Lung (tissue), 11 donors: ENCODE measurements at regions not wholly inside any gene's neighbourhood (a gene's known extent, or its start where the extent isn't known, plus 50 kb on each side); places are given as distances from the start of the nearest gene placed in this dataset.
"Not testable (repeated sequence)": the region's sequence is repeated elsewhere in the genome, so short reads cannot be mapped to it uniquely, and the experiment has no call there.

ENCODE experiments used
- ATAC-seq: fragments of 200-7000 bp; cut with Tn5 transposase; one replicate; pipeline ENCODE4 v1.9.1; 2020; ENCODE audit warnings: moderate number of reproducible peaks; ENCODE audit not compliant: insufficient read depth, low FRiP score
- DNase-seq, 3 donors: peaks; one replicate each; pipeline ENCODE4 v3.0.0-alpha.2; 2013 to 2017
- H3K27ac ChIP-seq, 2 donors: one replicate each; pipeline ENCODE4 v1.5.1; 2013; ENCODE audit warnings: mild to moderate bottlenecking in 2 of 2, moderate library complexity in 2 of 2, control low read depth in 1 of 2, inconsistent platforms in 1 of 2, low read depth in 1 of 2, low read length in 1 of 2
- H3K27me3 ChIP-seq, 3 donors: one replicate each; pipeline ENCODE4 v1.5.1; 2013; ENCODE audit warnings: low read length in 2 of 3; ENCODE audit not compliant: control insufficient read depth in 3 of 3, insufficient read depth in 3 of 3
- H3K36me3 ChIP-seq, 4 donors: one replicate each; pipeline ENCODE4 v1.5.1; 2013; ENCODE audit warnings: low read length in 4 of 4, mild to moderate bottlenecking in 1 of 4, moderate library complexity in 1 of 4; ENCODE audit not compliant: control insufficient read depth in 4 of 4, insufficient read depth in 4 of 4
- H3K4me1 ChIP-seq, 5 donors: one replicate each; pipeline ENCODE4 v1.5.1; 2013; ENCODE audit warnings: low read length in 5 of 5, mild to moderate bottlenecking in 2 of 5, moderate library complexity in 1 of 5; ENCODE audit not compliant: control insufficient read depth in 5 of 5, insufficient read depth in 5 of 5
- H3K4me3 ChIP-seq: one replicate; pipeline ENCODE4 v1.5.1; 2013; ENCODE audit warnings: mild to moderate bottlenecking, control low read depth, moderate library complexity
- H3K9ac ChIP-seq, 2 donors: one replicate each; pipeline ENCODE4 v1.5.1; 2013; ENCODE audit warnings: low read length in 2 of 2, control low read depth in 1 of 2; ENCODE audit not compliant: insufficient read depth in 1 of 2
- H3K9me3 ChIP-seq, 4 donors: one replicate each; pipeline ENCODE4 v1.5.1; 2013; ENCODE audit warnings: low read length in 3 of 4, mild to moderate bottlenecking in 1 of 4, moderate library complexity in 1 of 4; ENCODE audit not compliant: control insufficient read depth in 4 of 4, insufficient read depth in 3 of 4
- WGBS, 2 donors: extraction: QIAGEN DNeasy Blood & Tissue Kit; methylation state at CpG; one replicate each; pipeline ENCODE4 v1.1.7; 2013; 5-methylcytosine and 5-hydroxymethylcytosine counted together
- TF ChIP-seq, protein P1 (sequence below): IDR thresholded peaks from 2 replicates; pipeline ENCODE4 v1.5.1; 2012; ENCODE audit warnings: mild to moderate bottlenecking; ENCODE audit errors: control extremely low read depth, extremely low read depth
- donor health status: control.
- donor health status: control.
- donor health status: Bipolar disorder and iron deficiency.
- donor health status: healthy.
- donor health status: DM: yes; HTN: yes; CAD: no.

DNA sequence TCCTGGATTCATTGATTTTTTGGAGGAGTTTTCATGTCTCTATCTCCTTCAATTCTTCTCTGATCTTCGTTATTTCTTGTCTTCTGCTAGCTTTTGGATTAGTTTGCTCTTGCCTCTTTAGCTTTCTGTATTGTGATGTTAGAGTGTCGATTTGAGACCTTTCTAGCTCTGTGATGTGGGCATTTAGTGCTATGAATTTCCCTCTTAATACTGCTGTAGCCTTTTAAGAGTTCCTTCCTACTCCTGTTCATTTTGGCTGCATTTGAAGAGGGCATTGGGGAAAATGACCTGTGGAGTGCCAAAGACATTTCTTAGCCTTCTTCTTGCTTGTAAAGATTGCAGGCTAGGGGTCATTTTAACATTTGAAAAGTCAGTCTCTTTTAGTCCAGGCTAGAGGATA, 463.8 kb upstream of the GCFC2 start:
- Histone ChIP-seq H3K27ac (no peak overlapping the region), H3K9ac (no peak overlapping the region), H3K4me3 (no peak overlapping the region), H3K27me3 (no peaks in the 10 kb centered on the region), H3K9me3 (peaks cover 0 to 3% (median 0%) of the 10 kb centered on the region in 4 donors), H3K4me1 (no peaks in the 10 kb centered on the region), H3K36me3 (no peaks in the 10 kb centered on the region)
- no peak for DNase-seq
- TF ChIP-seq, protein P1, sequence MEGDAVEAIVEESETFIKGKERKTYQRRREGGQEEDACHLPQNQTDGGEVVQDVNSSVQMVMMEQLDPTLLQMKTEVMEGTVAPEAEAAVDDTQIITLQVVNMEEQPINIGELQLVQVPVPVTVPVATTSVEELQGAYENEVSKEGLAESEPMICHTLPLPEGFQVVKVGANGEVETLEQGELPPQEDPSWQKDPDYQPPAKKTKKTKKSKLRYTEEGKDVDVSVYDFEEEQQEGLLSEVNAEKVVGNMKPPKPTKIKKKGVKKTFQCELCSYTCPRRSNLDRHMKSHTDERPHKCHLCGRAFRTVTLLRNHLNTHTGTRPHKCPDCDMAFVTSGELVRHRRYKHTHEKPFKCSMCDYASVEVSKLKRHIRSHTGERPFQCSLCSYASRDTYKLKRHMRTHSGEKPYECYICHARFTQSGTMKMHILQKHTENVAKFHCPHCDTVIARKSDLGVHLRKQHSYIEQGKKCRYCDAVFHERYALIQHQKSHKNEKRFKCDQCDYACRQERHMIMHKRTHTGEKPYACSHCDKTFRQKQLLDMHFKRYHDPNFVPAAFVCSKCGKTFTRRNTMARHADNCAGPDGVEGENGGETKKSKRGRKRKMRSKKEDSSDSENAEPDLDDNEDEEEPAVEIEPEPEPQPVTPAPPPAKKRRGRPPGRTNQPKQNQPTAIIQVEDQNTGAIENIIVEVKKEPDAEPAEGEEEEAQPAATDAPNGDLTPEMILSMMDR = no peak
- WGBS, 2 donors = 50 to 59% methylated on average over 2 of the region's 2 CpGs
- no peak for ATAC-seq

DNA sequence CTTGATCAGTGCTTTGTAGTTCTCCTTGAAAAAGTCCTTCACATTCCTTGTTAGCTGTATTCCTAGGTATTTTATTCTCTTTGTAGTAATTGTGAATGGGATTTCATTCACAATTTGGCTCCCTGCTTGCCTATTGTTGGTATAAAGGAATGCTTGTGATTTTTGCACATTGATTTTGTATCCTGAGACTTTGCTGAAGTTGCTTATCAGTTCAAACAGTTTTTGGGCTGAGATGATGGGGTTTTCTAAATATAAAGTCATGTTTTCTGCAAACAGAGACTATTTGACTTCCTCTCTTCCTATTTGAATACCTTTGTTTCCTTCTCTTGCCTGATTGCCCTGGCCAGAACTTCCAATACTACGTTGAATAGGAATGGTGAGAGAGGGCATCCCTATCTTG, 462.5 kb upstream of the GCFC2 start:
- not testable (repeated sequence) for ATAC-seq, H3K4me3 ChIP-seq, H3K9ac ChIP-seq, DNase-seq, H3K27ac ChIP-seq, H3K9me3 ChIP-seq, H3K36me3 ChIP-seq, H3K27me3 ChIP-seq, H3K4me1 ChIP-seq
- WGBS, 2 donors = 3 to 44% methylated on average over 1 of the region's 1 CpG

DNA sequence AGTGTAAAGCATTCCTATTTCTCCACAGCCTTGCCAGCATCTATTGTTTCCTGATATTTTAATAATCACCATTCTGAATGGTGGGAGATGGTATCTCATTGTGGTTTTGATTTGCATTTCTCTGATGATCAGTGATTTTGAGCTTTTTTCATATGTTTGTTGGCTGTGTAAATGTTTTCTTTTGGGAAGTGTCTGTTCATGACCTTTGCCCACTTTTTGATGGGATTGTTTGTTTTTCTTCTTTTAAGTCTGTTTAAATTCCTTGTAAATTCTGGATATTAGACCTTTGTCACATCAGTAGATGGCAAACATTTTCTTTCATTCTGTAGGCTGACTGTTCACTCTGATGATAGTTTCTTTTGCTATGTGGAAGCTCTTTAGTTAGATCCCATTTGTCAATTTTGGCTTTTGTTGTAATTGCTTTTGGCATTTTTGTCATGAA, 461.5 kb upstream of the GCFC2 start:
- H3K9me3 ChIP-seq, H3K4me1 ChIP-seq, H3K4me3 ChIP-seq, H3K36me3 ChIP-seq, H3K27ac ChIP-seq, DNase-seq, H3K9ac ChIP-seq, ATAC-seq, H3K27me3 ChIP-seq: not testable (repeated sequence)

DNA sequence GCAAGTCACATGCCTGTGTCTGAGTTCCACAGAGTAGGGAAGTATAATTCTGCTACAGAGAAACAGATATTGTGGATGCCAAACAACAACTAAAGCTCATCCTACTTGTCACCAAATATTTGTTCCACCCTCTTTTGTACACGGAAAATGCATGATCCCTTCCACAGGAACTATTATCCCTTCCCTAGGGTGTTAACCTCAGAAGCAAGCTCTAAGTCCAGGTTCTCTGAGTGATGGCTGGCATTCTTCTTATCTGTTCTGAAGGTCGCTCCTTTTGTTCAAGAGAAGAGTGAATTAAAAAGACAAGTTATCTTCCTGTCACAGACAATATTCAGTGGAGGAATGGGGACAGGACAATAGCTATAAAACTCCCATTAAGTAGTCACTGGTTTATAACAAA, 460.1 kb upstream of the GCFC2 start:
- Histone ChIP-seq H3K27ac (no peak overlapping the region), H3K27me3 (no peaks in the 10 kb centered on the region), H3K9me3 (no peaks in the 10 kb centered on the region), H3K4me3 (no peak overlapping the region), H3K4me1 (no peaks in the 10 kb centered on the region), H3K9ac (no peak overlapping the region), H3K36me3 (no peaks in the 10 kb centered on the region)
- DNase-seq (no peak), ATAC-seq (no peak)
- 63 to 64% methylated on average over 2 of the region's 2 CpGs for WGBS, 2 donors
- TF ChIP-seq, protein P1 = no peak

DNA sequence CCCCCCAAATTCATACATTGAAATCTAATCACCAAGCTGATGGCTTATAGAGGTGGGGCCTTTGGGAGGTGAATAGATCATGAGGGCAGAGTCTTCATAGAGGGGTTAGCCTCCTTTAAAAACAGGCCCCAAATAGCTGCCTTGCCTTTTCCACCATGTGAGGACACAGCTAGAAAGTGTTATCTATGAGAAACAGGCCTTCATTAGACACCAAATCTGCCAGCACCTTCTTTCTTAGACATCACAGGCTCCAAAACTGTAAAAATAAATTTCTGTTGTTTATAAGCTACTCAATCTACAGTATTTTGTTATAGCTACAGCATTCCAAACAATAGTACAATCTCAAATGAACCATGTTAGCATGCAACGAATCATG, 459.3 kb upstream of the GCFC2 start:
- Histone ChIP-seq H3K9me3 (no peaks in the 10 kb centered on the region), H3K36me3 (no peaks in the 10 kb centered on the region), H3K4me3 (no peak overlapping the region), H3K9ac (no peak overlapping the region), H3K4me1 (no peaks in the 10 kb centered on the region), H3K27ac (no peak overlapping the region), H3K27me3 (no peaks in the 10 kb centered on the region)
- no peak for DNase-seq
- no peak for ATAC-seq
- 66 to 77% methylated on average over 1 of the region's 1 CpG for WGBS, 2 donors
- TF ChIP-seq, protein P1 = no peak
